ENCODE measurements at regions not wholly inside any gene's neighbourhood (a gene's known extent, or its start where the extent isn't known, plus 50 kb on each side); places are given as distances from the start of the nearest gene placed in this dataset.

- no peak for DNase-seq
Measured at GRCh38 chr1:188241629-188242028, 1412.9 kb downstream of the PLA2G4A start.

- no peak for DNase-seq
Measured at GRCh38 chr1:188243456-188243855, 1414.7 kb downstream of the PLA2G4A start.

GRCh38 chr1:188244681-188245080, 1415.9 kb downstream of the PLA2G4A start:
- DNase-seq: no peak

- no peak for DNase-seq
Measured at GRCh38 chr1:188247255-188247654, 1418.5 kb downstream of the PLA2G4A start.

- DNase-seq: no peak
Measured at GRCh38 chr1:188249811-188250210, 1421.1 kb downstream of the PLA2G4A start.

- DNase-seq: no peak
Measured at GRCh38 chr1:188251036-188251435, 1422.3 kb downstream of the PLA2G4A start.

GRCh38 chr1:188261849-188262248, 1433.1 kb downstream of the PLA2G4A start:
- no peak for DNase-seq

- no peak for DNase-seq
Measured at GRCh38 chr1:188269956-188270355, 1441.2 kb downstream of the PLA2G4A start.

- DNase-seq: no peak
Measured at GRCh38 chr1:188270497-188270896, 1441.7 kb downstream of the PLA2G4A start.

- no peak for DNase-seq
Measured at GRCh38 chr1:188277771-188278170, 1449.0 kb downstream of the PLA2G4A start.

- no peak for DNase-seq
Measured at GRCh38 chr1:188281921-188282320, 1453.2 kb downstream of the PLA2G4A start.

- DNase-seq: no peak
Measured at GRCh38 chr1:188295157-188295556, 1466.4 kb downstream of the PLA2G4A start.

GRCh38 chr1:188302746-188303145, 1474.0 kb downstream of the PLA2G4A start:
- no peak for DNase-seq

- no peak for DNase-seq
Measured at GRCh38 chr1:188314557-188315137, 1485.9 kb downstream of the PLA2G4A start.

- no peak for DNase-seq
Measured at GRCh38 chr1:188317894-188318293, 1489.1 kb downstream of the PLA2G4A start.

GRCh38 chr1:188325211-188325610, 1496.5 kb downstream of the PLA2G4A start:
- DNase-seq: no peak

GRCh38 chr1:188343914-188344313, 1515.2 kb downstream of the PLA2G4A start:
- no peak for DNase-seq

- no peak for DNase-seq
Measured at GRCh38 chr1:188350104-188350503, 1521.4 kb downstream of the PLA2G4A start.

GRCh38 chr1:188355082-188355481, 1526.3 kb downstream of the PLA2G4A start:
- no peak for DNase-seq

GRCh38 chr1:188355847-188356246, 1527.1 kb downstream of the PLA2G4A start:
- DNase-seq: no peak

GRCh38 chr1:188359315-188359714, 1530.6 kb downstream of the PLA2G4A start:
- no peak for DNase-seq

GRCh38 chr1:188363943-188364342, 1535.2 kb downstream of the PLA2G4A start:
- DNase-seq: no peak

GRCh38 chr1:188364927-188365449, 1536.2 kb downstream of the PLA2G4A start:
- DNase-seq: no peak

- DNase-seq: no peak
Measured at GRCh38 chr1:188365874-188366273, 1537.1 kb downstream of the PLA2G4A start.

- no peak for DNase-seq
Measured at GRCh38 chr1:188367661-188368060, 1538.9 kb downstream of the PLA2G4A start.
